ENCODE measurements at regions not wholly inside any gene's neighbourhood (a gene's known extent, or its start where the extent isn't known, plus 50 kb on each side); places are given as distances from the start of the nearest gene placed in this dataset.
"Not testable (repeated sequence)": the region's sequence is repeated elsewhere in the genome, so short reads cannot be mapped to it uniquely, and the experiment has no call there.

- Mint-ChIP-seq H3K4me1 (no peaks in the 10 kb centered on the region), H3K27ac (no peak overlapping the region), H3K27me3 (peaks cover 39% of the 10 kb centered on the region), H3K36me3 (no peaks in the 10 kb centered on the region), H3K4me3 (no peak overlapping the region), H3K9me3 (no peaks in the 10 kb centered on the region)
- no peak for ATAC-seq
Measured at GRCh38 chr10:71015674-71016073, 127.3 kb upstream of the PCBD1 start.

- not testable (repeated sequence) for H3K27ac Mint-ChIP-seq, H3K4me1 Mint-ChIP-seq, H3K4me3 Mint-ChIP-seq, H3K9me3 Mint-ChIP-seq, H3K36me3 Mint-ChIP-seq, ATAC-seq
- peaks cover 20% of the 10 kb centered on the region for H3K27me3 Mint-ChIP-seq
Measured at GRCh38 chr10:71020061-71020460, 131.7 kb upstream of the PCBD1 start.

GRCh38 chr10:71021402-71021801 is 133.0 kb upstream of the PCBD1 start:
- no peak for ATAC-seq
- Mint-ChIP-seq H3K4me1 (no peaks in the 10 kb centered on the region), H3K4me3 (no peak overlapping the region), H3K9me3 (no peaks in the 10 kb centered on the region), H3K27me3 (peaks cover 22% of the 10 kb centered on the region), H3K27ac (no peak overlapping the region), H3K36me3 (no peaks in the 10 kb centered on the region)

- Mint-ChIP-seq H3K36me3 (no peaks in the 10 kb centered on the region), H3K27ac (no peak overlapping the region), H3K27me3 (peaks cover 38% of the 10 kb centered on the region), H3K4me1 (no peaks in the 10 kb centered on the region), H3K4me3 (no peak overlapping the region), H3K9me3 (no peaks in the 10 kb centered on the region)
- ATAC-seq = no peak
Measured at GRCh38 chr10:71023704-71024283, 135.4 kb upstream of the PCBD1 start.

- H3K9me3 Mint-ChIP-seq = no peaks in the 10 kb centered on the region
- no peak overlapping the region for H3K4me3 Mint-ChIP-seq
- peaks cover 33% of the 10 kb centered on the region for H3K27me3 Mint-ChIP-seq
- H3K36me3 Mint-ChIP-seq = no peaks in the 10 kb centered on the region
- H3K27ac Mint-ChIP-seq = no peak overlapping the region
- no peak for ATAC-seq
- no peaks in the 10 kb centered on the region for H3K4me1 Mint-ChIP-seq
Measured at GRCh38 chr10:71024490-71024889, 136.1 kb upstream of the PCBD1 start.

- Mint-ChIP-seq H3K27ac (no peak overlapping the region), H3K27me3 (peaks cover 33% of the 10 kb centered on the region), H3K9me3 (no peaks in the 10 kb centered on the region), H3K36me3 (no peaks in the 10 kb centered on the region), H3K4me3 (no peak overlapping the region), H3K4me1 (no peaks in the 10 kb centered on the region)
- no peak for ATAC-seq
Measured at GRCh38 chr10:71025535-71025934, 137.2 kb upstream of the PCBD1 start.

- no peak for ATAC-seq
- Mint-ChIP-seq H3K27me3 (peaks cover 45% of the 10 kb centered on the region), H3K9me3 (peaks cover 4% of the 10 kb centered on the region), H3K4me3 (no peak overlapping the region), H3K27ac (no peak overlapping the region), H3K4me1 (no peaks in the 10 kb centered on the region), H3K36me3 (no peaks in the 10 kb centered on the region)
Measured at GRCh38 chr10:71028066-71028465, 139.7 kb upstream of the PCBD1 start.

- H3K27me3 Mint-ChIP-seq = peaks cover 41% of the 10 kb centered on the region
- no peak for ATAC-seq
- H3K36me3 Mint-ChIP-seq = no peaks in the 10 kb centered on the region
- peaks cover 4% of the 10 kb centered on the region for H3K9me3 Mint-ChIP-seq
- no peak overlapping the region for H3K4me3 Mint-ChIP-seq
- H3K27ac Mint-ChIP-seq = no peak overlapping the region
- no peaks in the 10 kb centered on the region for H3K4me1 Mint-ChIP-seq
Measured at GRCh38 chr10:71029411-71029892, 141.1 kb upstream of the PCBD1 start.

- H3K27ac Mint-ChIP-seq = no peak overlapping the region
- H3K4me1 Mint-ChIP-seq = no peaks in the 10 kb centered on the region
- ATAC-seq = no peak
Measured at GRCh38 chr10:71029907-71030306, 141.5 kb upstream of the PCBD1 start.

GRCh38 chr10:71031026-71031425 is 142.7 kb upstream of the PCBD1 start:
- Mint-ChIP-seq H3K27ac (no peak overlapping the region), H3K27me3 (peaks cover 34% of the 10 kb centered on the region)

More at GRCh38 chr10:71029907-71030306, 141.5 kb upstream of the PCBD1 start:
- no peak overlapping the region for H3K4me3 Mint-ChIP-seq
- H3K27me3 Mint-ChIP-seq = peaks cover 41% of the 10 kb centered on the region
- H3K9me3 Mint-ChIP-seq = peaks cover 4% of the 10 kb centered on the region
- no peaks in the 10 kb centered on the region for H3K36me3 Mint-ChIP-seq

GRCh38 chr10:71031603-71032002 is 143.2 kb upstream of the PCBD1 start:
- no peak overlapping the region for H3K27ac Mint-ChIP-seq
- no peaks in the 10 kb centered on the region for H3K36me3 Mint-ChIP-seq
- no peak for ATAC-seq
- no peaks in the 10 kb centered on the region for H3K4me1 Mint-ChIP-seq
- H3K27me3 Mint-ChIP-seq = peaks cover 28% of the 10 kb centered on the region
- peaks cover 4% of the 10 kb centered on the region for H3K9me3 Mint-ChIP-seq
- no peak overlapping the region for H3K4me3 Mint-ChIP-seq

More at GRCh38 chr10:71031026-71031425, 142.7 kb upstream of the PCBD1 start:
- H3K36me3 Mint-ChIP-seq = no peaks in the 10 kb centered on the region
- ATAC-seq = no peak
- H3K9me3 Mint-ChIP-seq = peaks cover 4% of the 10 kb centered on the region
- H3K4me1 Mint-ChIP-seq = no peaks in the 10 kb centered on the region
- H3K4me3 Mint-ChIP-seq = no peak overlapping the region

- H3K4me3 Mint-ChIP-seq = no peak overlapping the region
- H3K36me3 Mint-ChIP-seq = no peaks in the 10 kb centered on the region
- no peak for ATAC-seq
- H3K4me1 Mint-ChIP-seq = no peaks in the 10 kb centered on the region
- H3K9me3 Mint-ChIP-seq = peaks cover 4% of the 10 kb centered on the region
- H3K27ac Mint-ChIP-seq = no peak overlapping the region
- H3K27me3 Mint-ChIP-seq = peaks cover 16% of the 10 kb centered on the region
Measured at GRCh38 chr10:71032887-71033286, 144.5 kb upstream of the PCBD1 start.

- peaks cover 4% of the 10 kb centered on the region for H3K9me3 Mint-ChIP-seq
- H3K4me1 Mint-ChIP-seq = no peaks in the 10 kb centered on the region
- no peak overlapping the region for H3K4me3 Mint-ChIP-seq
- no peaks in the 10 kb centered on the region for H3K36me3 Mint-ChIP-seq
- ATAC-seq = no peak
- peaks cover 14% of the 10 kb centered on the region for H3K27me3 Mint-ChIP-seq
- no peak overlapping the region for H3K27ac Mint-ChIP-seq
Measured at GRCh38 chr10:71033396-71033980, 145.1 kb upstream of the PCBD1 start.

GRCh38 chr10:71035511-71036296 is 147.3 kb upstream of the PCBD1 start:
- Mint-ChIP-seq H3K9me3 (peaks cover 4% of the 10 kb centered on the region), H3K27ac (no peak overlapping the region), H3K27me3 (peaks cover 14% of the 10 kb centered on the region), H3K4me3 (no peak overlapping the region), H3K36me3 (no peaks in the 10 kb centered on the region), H3K4me1 (no peaks in the 10 kb centered on the region)
- no peak for ATAC-seq

GRCh38 chr10:71036297-71036966 is 148.1 kb upstream of the PCBD1 start:
- H3K4me1 Mint-ChIP-seq = no peaks in the 10 kb centered on the region
- peaks cover 4% of the 10 kb centered on the region for H3K9me3 Mint-ChIP-seq
- no peaks in the 10 kb centered on the region for H3K36me3 Mint-ChIP-seq
- peaks cover 14% of the 10 kb centered on the region for H3K27me3 Mint-ChIP-seq
- no peak overlapping the region for H3K4me3 Mint-ChIP-seq
- no peak for ATAC-seq
- no peak overlapping the region for H3K27ac Mint-ChIP-seq

All from stimulated activated memory B cell treated with anti-CD40 and anti-IgM and Interleukin-4, amounts not matched to agents 10 μg/mL and 1 μg/mL and 100 μg/mL, for 72 hours (primary cell).